Central memory CD8-positive, alpha-beta T cell (primary cell): ENCODE measurements at regions not wholly inside any gene's neighbourhood (a gene's known extent, or its start where the extent isn't known, plus 50 kb on each side); places are given as distances from the start of the nearest gene placed in this dataset.
"Not testable (repeated sequence)": the region's sequence is repeated elsewhere in the genome, so short reads cannot be mapped to it uniquely, and the experiment has no call there.

Experiments used
- ATAC-seq: fragments of 150-1000 bp; cut with Tn5 transposase; replicated peaks from 2 replicates; pipeline ENCODE4 v1.10.0; 2022; ENCODE audit warnings: mild to moderate bottlenecking, moderate FRiP score, moderate number of reproducible peaks; ENCODE audit not compliant: poor library complexity, severe bottlenecking; ENCODE audit errors: extremely low read depth
- DNase-seq, 2 donors: peaks; one replicate each; pipeline ENCODE4 v3.0.0; 2021; ENCODE audit warnings: low spot score in 2 of 2
- H3K27ac Mint-ChIP-seq: one replicate; pipeline ENCODE4 v1.8.0; 2022; ENCODE audit warnings: low read depth, mild to moderate bottlenecking, moderate library complexity, mixed read lengths
- H3K27me3 Mint-ChIP-seq: one replicate; pipeline ENCODE4 v1.8.0; 2022; ENCODE audit warnings: mixed read lengths
- H3K36me3 Mint-ChIP-seq: one replicate; pipeline ENCODE4 v1.8.0; 2022; ENCODE audit warnings: mild to moderate bottlenecking, moderate library complexity, mixed read lengths; ENCODE audit not compliant: insufficient read depth
- H3K4me1 Mint-ChIP-seq: one replicate; pipeline ENCODE4 v1.8.0; 2022; ENCODE audit warnings: mixed read lengths
- H3K4me3 Mint-ChIP-seq: one replicate; pipeline ENCODE4 v1.8.0; 2022; ENCODE audit warnings: mild to moderate bottlenecking, moderate library complexity, mixed read lengths
- H3K9me3 Mint-ChIP-seq: one replicate; pipeline ENCODE4 v1.8.0; 2022; ENCODE audit warnings: mixed read lengths

- H3K4me1 Mint-ChIP-seq, result no peaks in the 10 kb centered on the region
- no peaks in the 10 kb centered on the region for H3K36me3 Mint-ChIP-seq
- H3K27ac Mint-ChIP-seq, result no peak overlapping the region
- ATAC-seq, result no peak
- H3K4me3 Mint-ChIP-seq, result no peak overlapping the region
- no peaks in the 10 kb centered on the region for H3K27me3 Mint-ChIP-seq
- no peak for DNase-seq
- H3K9me3 Mint-ChIP-seq, result no peaks in the 10 kb centered on the region
These were observed 2662.4 kb upstream of the PCDH20 start for GRCh38 chr13:64078025-64078424.

GRCh38 chr13:64077132-64077835 lies 2661.6 kb upstream of the PCDH20 start:
- H3K4me3 Mint-ChIP-seq, H3K9me3 Mint-ChIP-seq, ATAC-seq, H3K4me1 Mint-ChIP-seq, H3K36me3 Mint-ChIP-seq, H3K27me3 Mint-ChIP-seq, H3K27ac Mint-ChIP-seq, DNase-seq: not testable (repeated sequence)

- Mint-ChIP-seq H3K27me3 (no peaks in the 10 kb centered on the region), H3K9me3 (no peaks in the 10 kb centered on the region), H3K4me3 (no peak overlapping the region), H3K36me3 (no peaks in the 10 kb centered on the region), H3K4me1 (no peaks in the 10 kb centered on the region), H3K27ac (no peak overlapping the region)
- no peak for DNase-seq
- ATAC-seq, result no peak
These were observed 2660.1 kb upstream of the PCDH20 start for GRCh38 chr13:64075543-64076271.

GRCh38 chr13:64074971-64075474 lies 2659.4 kb upstream of the PCDH20 start:
- Mint-ChIP-seq H3K27me3 (no peaks in the 10 kb centered on the region), H3K4me1 (no peaks in the 10 kb centered on the region), H3K27ac (no peak overlapping the region), H3K9me3 (no peaks in the 10 kb centered on the region), H3K36me3 (no peaks in the 10 kb centered on the region), H3K4me3 (no peak overlapping the region)
- DNase-seq, result no peak
- ATAC-seq, result no peak

- no peaks in the 10 kb centered on the region for H3K27me3 Mint-ChIP-seq
- no peak for DNase-seq
- peaks cover 7% of the 10 kb centered on the region for H3K9me3 Mint-ChIP-seq
- H3K4me1 Mint-ChIP-seq, result no peaks in the 10 kb centered on the region
- H3K4me3 Mint-ChIP-seq, result no peak overlapping the region
- H3K27ac Mint-ChIP-seq, result no peak overlapping the region
- H3K36me3 Mint-ChIP-seq, result no peaks in the 10 kb centered on the region
- ATAC-seq, result no peak
These were observed 2657.6 kb upstream of the PCDH20 start for GRCh38 chr13:64073203-64073602.

GRCh38 chr13:64071352-64071751 lies 2655.7 kb upstream of the PCDH20 start:
- Mint-ChIP-seq H3K36me3 (no peaks in the 10 kb centered on the region), H3K4me3 (no peak overlapping the region), H3K27ac (no peak overlapping the region), H3K4me1 (no peaks in the 10 kb centered on the region), H3K27me3 (no peaks in the 10 kb centered on the region), H3K9me3 (peaks cover 7% of the 10 kb centered on the region)
- DNase-seq (no peak), ATAC-seq (no peak)

GRCh38 chr13:64069892-64070291 lies 2654.2 kb upstream of the PCDH20 start:
- no peaks in the 10 kb centered on the region for H3K4me1 Mint-ChIP-seq

GRCh38 chr13:64066711-64067110 lies 2651.1 kb upstream of the PCDH20 start:
- Mint-ChIP-seq H3K36me3 (no peaks in the 10 kb centered on the region), H3K4me3 (no peak overlapping the region), H3K9me3 (peaks cover 13% of the 10 kb centered on the region), H3K4me1 (no peaks in the 10 kb centered on the region), H3K27ac (no peak overlapping the region), H3K27me3 (no peaks in the 10 kb centered on the region)
- DNase-seq (no peak), ATAC-seq (no peak)

More at GRCh38 chr13:64069892-64070291, 2654.2 kb upstream of the PCDH20 start:
- Mint-ChIP-seq H3K27me3 (no peaks in the 10 kb centered on the region), H3K36me3 (no peaks in the 10 kb centered on the region), H3K27ac (no peak overlapping the region), H3K9me3 (peaks cover 7% of the 10 kb centered on the region), H3K4me3 (no peak overlapping the region)
- ATAC-seq (no peak), DNase-seq (no peak)

GRCh38 chr13:64061649-64062048 lies 2646.0 kb upstream of the PCDH20 start:
- H3K27ac Mint-ChIP-seq, result no peak overlapping the region

GRCh38 chr13:64057372-64058020 lies 2641.8 kb upstream of the PCDH20 start:
- Mint-ChIP-seq H3K27me3 (no peaks in the 10 kb centered on the region), H3K27ac (no peak overlapping the region), H3K4me3 (no peak overlapping the region), H3K4me1 (no peaks in the 10 kb centered on the region), H3K36me3 (no peaks in the 10 kb centered on the region), H3K9me3 (peaks cover 30% of the 10 kb centered on the region)
- ATAC-seq, result no peak
- no peak for DNase-seq

More at GRCh38 chr13:64061649-64062048, 2646.0 kb upstream of the PCDH20 start:
- no peak for ATAC-seq
- Mint-ChIP-seq H3K9me3 (peaks cover 26% of the 10 kb centered on the region), H3K4me1 (no peaks in the 10 kb centered on the region), H3K27me3 (no peaks in the 10 kb centered on the region), H3K4me3 (no peak overlapping the region), H3K36me3 (no peaks in the 10 kb centered on the region)
- DNase-seq, result no peak

- DNase-seq, result no peak
- Mint-ChIP-seq H3K4me1 (no peaks in the 10 kb centered on the region), H3K36me3 (no peaks in the 10 kb centered on the region), H3K27me3 (no peaks in the 10 kb centered on the region), H3K27ac (no peak overlapping the region), H3K9me3 (peaks cover 10% of the 10 kb centered on the region), H3K4me3 (no peak overlapping the region)
- ATAC-seq, result no peak
These were observed 2638.7 kb upstream of the PCDH20 start for GRCh38 chr13:64054321-64054720.

GRCh38 chr13:64052521-64052920 lies 2636.9 kb upstream of the PCDH20 start:
- ATAC-seq (no peak), DNase-seq (no peak)
- Mint-ChIP-seq H3K27me3 (no peaks in the 10 kb centered on the region), H3K4me1 (no peaks in the 10 kb centered on the region), H3K27ac (no peak overlapping the region), H3K36me3 (no peaks in the 10 kb centered on the region), H3K4me3 (no peak overlapping the region), H3K9me3 (peaks cover 10% of the 10 kb centered on the region)
